ENCODE measurements at regions not wholly inside any gene's neighbourhood (a gene's known extent, or its start where the extent isn't known, plus 50 kb on each side); places are given as distances from the start of the nearest gene placed in this dataset.

GRCh38 chr9:11966786-11967185 is 726.4 kb upstream of the TYRP1 start:
- TF ChIP-seq GATA2 (IDR thresholded peaks at IDR 0.05; ENCODE audit: low read depth, low read length) (no peak), GATA3 (IDR thresholded peaks at IDR 0.05; ENCODE audit: low read depth, low read length) (no peak)

- TF ChIP-seq GATA3 (IDR thresholded peaks at IDR 0.05; ENCODE audit: low read depth, low read length) (no peak), GATA2 (IDR thresholded peaks at IDR 0.05; ENCODE audit: low read depth, low read length) (no peak)
Measured at GRCh38 chr9:11968631-11969030, 724.6 kb upstream of the TYRP1 start.

DNA sequence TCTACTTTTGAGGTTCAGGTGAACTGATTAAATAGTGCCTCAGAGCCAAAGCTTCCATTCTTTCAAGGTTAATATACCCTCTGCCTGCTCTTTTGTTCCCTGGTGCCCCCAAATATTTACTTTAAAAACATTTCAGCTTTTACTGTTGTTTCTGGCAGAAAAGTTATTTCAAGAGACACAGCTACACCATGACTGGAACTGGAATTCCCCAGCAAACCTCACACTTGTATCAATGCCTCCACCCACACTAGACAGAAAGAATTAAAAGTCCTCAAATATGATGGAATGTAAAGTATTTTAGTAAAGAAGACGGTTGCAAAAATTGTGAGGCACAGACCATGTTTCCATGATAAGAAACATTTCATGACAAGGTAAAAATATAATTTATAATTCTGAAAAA is 720.2 kb upstream of the TYRP1 start:
- TF ChIP-seq GATA3 (IDR thresholded peaks at IDR 0.05; ENCODE audit: low read depth, low read length) (no peak), GATA2 (IDR thresholded peaks at IDR 0.05; ENCODE audit: low read depth, low read length) (no peak)

- TF ChIP-seq GATA3 (IDR thresholded peaks at IDR 0.05; ENCODE audit: low read depth, low read length) (no peak), GATA2 (IDR thresholded peaks at IDR 0.05; ENCODE audit: low read depth, low read length) (no peak)
Measured at GRCh38 chr9:11973511-11973910, 719.7 kb upstream of the TYRP1 start.

- TF ChIP-seq GATA2 (IDR thresholded peaks at IDR 0.05; ENCODE audit: low read depth, low read length) (no peak), GATA3 (IDR thresholded peaks at IDR 0.05; ENCODE audit: low read depth, low read length) (no peak)
Measured at GRCh38 chr9:11992866-11993265, 700.3 kb upstream of the TYRP1 start.

GRCh38 chr9:12014488-12014887 is 678.7 kb upstream of the TYRP1 start:
- no peak for TF ChIP-seq GATA3 (IDR thresholded peaks at IDR 0.05; ENCODE audit: low read depth, low read length)
- TF ChIP-seq GATA2 (IDR thresholded peaks at IDR 0.05; ENCODE audit: low read depth, low read length), result no peak

DNA sequence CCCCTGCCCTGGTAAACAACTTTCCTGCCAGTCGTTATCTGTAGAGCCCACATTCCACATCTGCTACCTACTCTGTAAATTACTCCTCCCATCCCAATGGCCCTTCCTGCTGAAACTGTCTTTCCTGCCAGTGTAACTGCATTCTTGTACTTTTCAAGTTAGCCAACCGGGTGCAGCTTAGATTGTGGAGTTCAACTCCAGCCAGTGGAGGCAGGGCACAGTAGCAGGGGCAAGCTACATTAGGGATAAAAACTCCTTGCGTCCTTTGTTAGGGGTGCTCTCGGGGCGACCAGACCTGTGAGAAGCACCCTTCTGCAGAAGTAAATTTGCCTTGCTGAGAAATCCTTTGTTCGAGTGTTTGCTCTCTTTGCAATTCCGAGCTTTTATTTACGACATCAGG is 639.0 kb upstream of the TYRP1 start:
- TF ChIP-seq GATA2 (IDR thresholded peaks at IDR 0.05; ENCODE audit: low read depth, low read length), result no peak

DNA sequence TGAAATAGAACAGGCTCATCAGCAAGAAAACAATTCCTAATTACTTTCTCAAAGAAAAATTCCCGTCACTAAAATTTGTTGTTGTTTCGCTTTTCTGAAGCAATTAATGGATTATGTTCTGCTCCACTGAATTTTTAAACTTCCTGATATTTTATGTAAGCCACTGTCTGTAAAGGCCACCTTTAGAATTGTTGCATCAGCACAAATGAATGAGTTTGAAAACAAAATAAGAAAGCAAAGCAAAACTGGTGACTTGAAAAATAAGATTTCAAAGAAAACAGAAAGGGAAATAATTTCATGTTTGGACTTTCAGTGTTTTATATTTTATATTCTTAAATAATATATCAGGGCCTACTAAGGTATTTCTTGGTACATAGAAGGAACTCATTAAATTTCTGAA is 636.3 kb upstream of the TYRP1 start:
- no peak for TF ChIP-seq GATA2 (IDR thresholded peaks at IDR 0.05; ENCODE audit: low read depth, low read length)
- no peak for TF ChIP-seq GATA3 (IDR thresholded peaks at IDR 0.05; ENCODE audit: low read depth, low read length)

DNA sequence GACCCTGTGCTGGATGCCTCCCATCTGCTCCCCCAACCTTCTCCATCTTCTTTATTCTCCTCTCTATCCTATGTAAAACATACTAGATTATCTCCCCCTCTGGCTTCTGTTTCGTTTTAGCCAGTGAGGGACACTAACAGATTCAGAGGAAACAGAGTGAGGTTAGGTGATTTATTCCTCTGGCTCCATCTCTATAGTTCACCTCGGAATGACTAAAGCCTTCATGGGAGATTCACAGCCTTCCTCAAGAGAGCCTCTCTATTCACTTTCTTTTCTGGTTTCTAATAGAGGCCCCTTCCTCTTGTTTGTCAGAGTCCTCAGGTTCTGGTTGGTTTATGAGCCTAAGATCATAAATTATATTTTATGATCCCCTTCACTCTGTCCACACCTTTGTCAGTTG is 633.1 kb upstream of the TYRP1 start:
- TF ChIP-seq GATA2 (IDR thresholded peaks at IDR 0.05; ENCODE audit: low read depth, low read length), result no peak

DNA sequence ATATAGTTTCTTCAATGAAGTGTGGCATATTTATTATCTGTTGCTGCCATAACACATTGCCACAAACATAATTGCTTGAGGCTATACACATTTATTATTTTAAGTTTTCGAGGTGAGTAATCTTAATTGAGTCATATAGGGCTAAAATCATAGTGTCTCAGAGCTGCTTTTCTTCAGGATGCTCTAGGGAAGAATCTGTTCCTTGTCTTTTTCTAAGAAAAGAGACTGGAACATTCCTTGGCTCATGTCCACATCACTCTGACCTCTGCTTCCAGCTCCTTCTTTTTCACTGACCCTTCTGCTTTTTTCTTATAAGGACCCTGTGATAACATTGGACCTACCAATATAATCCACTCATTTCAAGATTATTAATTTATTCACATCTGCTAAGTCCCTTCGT is 632.4 kb upstream of the TYRP1 start:
- TF ChIP-seq GATA3 (IDR thresholded peaks at IDR 0.05; ENCODE audit: low read depth, low read length) (no peak), GATA2 (IDR thresholded peaks at IDR 0.05; ENCODE audit: low read depth, low read length) (no peak)

- TF ChIP-seq GATA2 (IDR thresholded peaks at IDR 0.05; ENCODE audit: low read depth, low read length), result no peak
- TF ChIP-seq GATA3 (IDR thresholded peaks at IDR 0.05; ENCODE audit: low read depth, low read length), result no peak
Measured at GRCh38 chr9:12065050-12065449, 628.1 kb upstream of the TYRP1 start.

DNA sequence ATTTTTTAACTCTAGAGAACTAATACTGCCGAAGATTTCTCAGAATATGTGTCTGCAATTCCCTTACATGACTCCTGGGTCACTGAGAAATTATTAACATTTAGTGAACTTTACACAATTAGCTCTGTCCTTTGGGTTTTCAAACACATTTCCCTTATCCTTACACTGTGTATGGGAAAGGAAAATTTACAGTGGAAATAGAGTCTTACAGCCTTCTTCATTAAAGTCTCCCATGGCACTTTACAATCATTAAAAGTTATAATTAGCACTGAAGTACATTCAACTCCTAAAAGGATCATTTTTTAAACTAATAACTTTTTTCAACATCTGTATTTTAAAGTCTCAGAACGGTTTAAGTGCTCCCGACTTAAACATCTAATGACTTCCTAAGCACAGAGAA is 627.5 kb upstream of the TYRP1 start:
- TF ChIP-seq GATA2 (IDR thresholded peaks at IDR 0.05; ENCODE audit: low read depth, low read length) (no peak), GATA3 (IDR thresholded peaks at IDR 0.05; ENCODE audit: low read depth, low read length) (no peak)

DNA sequence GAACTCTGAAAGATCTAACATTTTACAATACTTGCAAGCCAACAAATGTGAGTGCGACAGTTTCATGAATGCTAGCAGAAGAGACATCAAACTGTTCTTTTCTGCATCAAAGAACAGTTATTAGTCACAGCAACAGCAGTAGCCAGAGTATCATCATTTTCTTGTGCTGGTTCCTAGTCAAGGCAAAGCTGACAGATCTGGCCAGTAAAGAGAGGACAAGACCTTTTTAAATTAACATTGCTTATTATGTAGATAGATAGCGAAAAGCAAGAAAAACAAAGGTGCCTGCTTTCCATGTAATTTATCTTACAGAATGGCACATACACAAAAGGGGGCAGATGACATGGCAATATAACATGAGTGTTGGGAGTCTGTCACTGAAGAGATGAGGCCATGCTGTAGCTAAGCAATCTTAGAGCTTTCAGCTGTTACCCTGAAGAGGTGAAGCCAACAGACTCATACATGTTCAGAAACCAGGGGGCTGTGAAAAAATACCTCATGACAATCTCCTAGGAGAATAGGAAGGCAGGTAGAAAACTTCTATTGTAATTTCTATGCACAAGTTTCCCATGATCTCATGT is 626.6 kb upstream of the TYRP1 start:
- TF ChIP-seq GATA2 (IDR thresholded peaks at IDR 0.05; ENCODE audit: low read depth, low read length) (no peak), GATA3 (IDR thresholded peaks at IDR 0.05; ENCODE audit: low read depth, low read length) (no peak)

DNA sequence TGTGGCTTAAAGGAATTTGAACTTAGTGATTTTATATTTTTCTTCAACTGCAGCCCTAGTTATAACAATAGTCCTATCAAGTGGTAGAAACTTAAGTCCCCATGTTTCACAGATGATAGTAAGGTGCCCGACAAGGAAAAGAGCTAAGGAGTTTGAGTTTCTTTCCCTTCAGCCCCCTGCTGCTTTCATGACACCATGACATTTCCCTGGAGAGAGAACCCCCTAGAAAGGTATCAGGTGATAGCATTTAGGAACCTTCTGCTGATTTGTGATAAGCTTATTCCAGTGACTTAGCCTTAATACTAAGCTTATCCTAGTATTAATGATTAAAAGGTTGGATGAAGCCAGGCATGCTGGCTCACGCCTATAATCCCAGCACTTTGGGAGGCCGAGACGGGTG is 623.8 kb upstream of the TYRP1 start:
- TF ChIP-seq GATA2 (IDR thresholded peaks at IDR 0.05; ENCODE audit: low read depth, low read length) (no peak), GATA3 (IDR thresholded peaks at IDR 0.05; ENCODE audit: low read depth, low read length) (no peak)

DNA sequence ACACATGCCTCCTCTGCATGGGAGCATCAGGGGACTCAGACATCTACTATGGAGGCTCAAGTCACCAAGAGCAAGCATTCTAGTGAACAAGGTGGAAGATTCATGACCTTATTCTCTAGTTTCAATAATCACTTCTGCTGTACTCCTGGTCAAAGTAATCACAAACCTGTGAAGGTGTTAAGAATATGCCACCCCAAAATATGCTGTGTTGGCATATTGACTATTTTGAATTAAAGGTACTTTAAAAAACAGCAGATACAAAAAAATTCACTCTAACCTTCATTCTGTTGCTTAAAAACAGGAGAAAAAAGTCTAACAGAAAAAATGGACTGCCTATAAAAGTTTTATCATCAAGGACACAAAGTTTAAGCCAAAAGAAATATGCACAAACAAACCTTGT is 607.8 kb upstream of the TYRP1 start:
- TF ChIP-seq GATA2 (IDR thresholded peaks at IDR 0.05; ENCODE audit: low read depth, low read length) (no peak), GATA3 (IDR thresholded peaks at IDR 0.05; ENCODE audit: low read depth, low read length) (no peak)

- TF ChIP-seq GATA3 (IDR thresholded peaks at IDR 0.05; ENCODE audit: low read depth, low read length) (no peak), GATA2 (IDR thresholded peaks at IDR 0.05; ENCODE audit: low read depth, low read length) (no peak)
Measured at GRCh38 chr9:12091865-12092527, 601.2 kb upstream of the TYRP1 start.
